Bone marrow (tissue), 2 donors: ENCODE measurements at regions not wholly inside any gene's neighbourhood (a gene's known extent, or its start where the extent isn't known, plus 50 kb on each side); places are given as distances from the start of the nearest gene placed in this dataset.
"Not testable (repeated sequence)": the region's sequence is repeated elsewhere in the genome, so short reads cannot be mapped to it uniquely, and the experiment has no call there.

Experiments
- DNase-seq, 2 donors: peaks; one replicate each; lab custom pipeline; 2025; lab: John Stamatoyannopoulos, UW

DNA sequence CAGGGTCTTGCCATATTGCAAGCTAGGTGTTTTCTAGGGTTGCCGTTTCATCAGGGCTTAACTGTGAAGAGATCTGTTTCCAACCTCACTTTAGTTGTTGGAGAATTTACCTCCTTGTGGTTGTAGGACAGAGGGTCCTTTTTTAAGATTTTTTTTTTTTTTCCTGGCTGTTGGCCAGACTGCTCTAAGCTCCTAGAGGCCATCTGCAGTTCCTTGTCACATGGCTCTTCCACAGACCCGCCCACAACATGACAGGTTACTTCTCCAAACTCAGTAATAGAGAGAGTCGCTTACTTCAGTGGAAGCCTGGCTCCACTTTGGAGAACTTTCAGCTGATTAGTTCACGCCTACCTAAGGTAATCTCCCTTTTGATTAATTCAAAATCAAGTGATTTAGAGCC lies 543.7 kb downstream of the DMRTA1 start:
- DNase-seq, result no peak

DNA sequence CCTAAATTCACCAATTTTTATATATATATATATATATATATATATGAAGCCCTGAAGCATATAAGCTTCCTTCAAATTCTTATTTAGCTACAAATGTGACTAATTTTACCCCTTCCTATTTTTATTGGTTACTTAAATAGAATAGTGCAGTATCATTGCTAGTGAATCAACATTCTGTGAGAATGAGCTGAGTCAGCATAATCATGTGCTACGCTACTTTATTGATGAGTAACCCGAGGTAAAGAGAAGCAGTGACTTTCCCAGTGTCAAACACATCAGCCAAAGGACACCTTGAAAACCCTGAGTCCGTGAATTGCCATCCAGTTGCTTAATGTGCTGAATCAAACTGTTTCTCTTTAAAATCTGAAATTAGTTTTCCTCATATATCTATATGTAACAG lies 546.2 kb downstream of the DMRTA1 start:
- DNase-seq, result no peak

DNA sequence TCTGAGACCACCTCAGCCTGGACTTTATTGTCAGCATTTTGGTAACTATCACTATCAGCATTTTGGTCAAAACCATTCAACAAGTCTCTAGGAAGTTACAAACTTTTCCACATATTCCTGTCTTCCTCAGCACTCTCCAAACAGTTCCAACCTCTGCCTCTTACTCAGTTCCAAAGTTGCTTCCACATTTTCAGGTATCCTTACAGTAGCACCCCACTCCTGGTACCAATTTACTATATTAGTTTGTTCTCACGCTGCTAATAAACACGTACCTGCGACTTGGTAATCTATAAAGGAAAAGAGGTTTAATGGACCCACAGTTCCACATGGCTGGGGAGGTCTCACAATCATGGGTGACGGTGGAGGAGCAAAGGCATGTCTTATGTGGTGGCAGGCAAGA lies 551.3 kb downstream of the DMRTA1 start:
- DNase-seq, result no peak

DNA sequence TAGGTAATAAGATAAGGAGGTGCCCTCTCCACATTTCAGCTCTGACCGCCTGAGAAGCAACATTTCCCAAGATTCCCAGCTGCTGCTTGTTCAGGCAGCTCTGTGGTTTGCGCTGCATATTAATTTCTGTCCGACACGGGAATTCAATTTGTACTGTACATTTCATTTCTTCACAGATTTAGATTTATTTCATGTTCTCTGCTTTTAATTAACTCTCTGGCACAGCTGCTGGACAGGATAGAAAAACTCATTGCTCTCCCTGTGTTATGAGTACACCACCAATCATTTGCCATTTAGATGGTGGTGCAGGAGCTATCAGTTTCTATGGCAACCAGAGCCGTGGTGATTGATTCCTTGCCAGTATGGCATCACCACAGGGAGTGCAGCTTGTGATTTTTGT lies 558.5 kb downstream of the DMRTA1 start:
- DNase-seq, result no peak

DNA sequence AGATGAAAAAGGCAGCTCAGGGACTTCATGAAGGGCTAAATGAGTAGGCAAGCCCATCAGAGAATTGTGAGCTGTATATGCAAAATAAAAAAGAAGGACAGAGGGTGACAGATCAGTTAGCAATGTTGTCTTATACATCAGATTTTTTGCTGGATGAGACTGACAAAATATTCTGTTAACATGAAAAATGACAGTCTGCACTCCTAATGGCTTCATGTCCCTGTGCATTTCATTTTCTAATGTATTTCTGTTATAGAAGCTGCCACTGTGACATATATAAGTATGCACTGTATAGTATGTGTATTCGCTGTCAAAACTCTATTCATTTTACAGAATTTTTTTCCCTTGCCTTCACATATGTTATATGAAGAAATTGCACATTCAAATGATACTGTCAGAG lies 559.5 kb downstream of the DMRTA1 start:
- no peak for DNase-seq

DNA sequence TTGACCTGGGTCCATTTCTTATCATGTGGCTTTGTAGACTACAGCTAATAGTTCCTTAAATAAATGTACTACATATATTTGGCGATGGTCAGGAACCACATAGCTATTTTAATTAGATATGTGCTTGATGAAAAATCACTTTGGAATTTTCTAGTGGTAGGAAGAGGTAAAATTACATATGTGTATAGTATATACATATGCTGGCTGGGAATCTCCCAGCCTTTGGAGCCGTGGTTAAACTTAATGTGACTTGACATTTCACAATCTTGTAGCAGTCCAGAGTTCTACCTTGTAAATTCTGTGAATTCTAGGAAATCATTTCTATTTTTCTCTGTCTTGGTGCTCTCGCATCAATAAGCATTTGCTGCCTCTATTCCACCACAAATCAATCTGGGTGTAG lies 565.0 kb downstream of the DMRTA1 start:
- DNase-seq, result no peak

DNA sequence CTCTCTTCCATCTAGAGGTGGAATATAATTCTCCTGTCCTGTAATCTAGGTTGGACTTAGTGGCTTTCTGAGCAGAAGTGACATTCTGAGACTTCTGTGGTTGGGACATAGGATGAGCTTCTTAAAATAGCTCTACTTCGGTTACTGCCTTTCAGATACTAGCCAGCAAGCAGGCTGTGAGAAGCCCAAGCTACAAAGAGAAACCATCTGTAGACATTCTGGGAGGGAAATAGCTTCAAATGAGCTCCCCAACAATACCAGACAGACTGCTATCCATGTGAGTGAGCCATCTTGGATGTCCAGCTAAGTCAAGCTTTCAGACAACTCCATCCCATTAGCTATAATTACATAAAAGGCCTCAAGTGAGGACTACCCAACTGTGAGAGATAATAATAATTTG lies 568.9 kb downstream of the DMRTA1 start:
- no peak for DNase-seq

DNA sequence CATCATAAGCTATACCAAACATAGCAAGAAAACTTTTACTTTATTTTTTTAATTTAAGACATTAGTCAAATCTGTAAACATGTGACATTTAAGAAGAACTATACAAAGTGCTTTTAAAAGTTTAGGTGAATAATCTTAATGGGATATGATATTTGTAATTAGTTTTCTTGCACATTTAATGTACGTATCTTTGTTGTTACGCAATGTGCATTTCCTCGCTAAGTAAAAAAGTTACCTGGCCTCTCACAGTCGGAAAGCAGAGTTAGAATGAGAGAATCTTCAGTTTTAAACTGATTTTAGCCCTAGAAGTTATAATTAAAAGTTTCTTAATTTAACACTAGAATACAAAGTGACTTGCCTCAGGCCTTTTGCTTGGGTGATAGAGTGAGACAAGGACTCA lies 589.8 kb downstream of the DMRTA1 start:
- no peak for DNase-seq

DNA sequence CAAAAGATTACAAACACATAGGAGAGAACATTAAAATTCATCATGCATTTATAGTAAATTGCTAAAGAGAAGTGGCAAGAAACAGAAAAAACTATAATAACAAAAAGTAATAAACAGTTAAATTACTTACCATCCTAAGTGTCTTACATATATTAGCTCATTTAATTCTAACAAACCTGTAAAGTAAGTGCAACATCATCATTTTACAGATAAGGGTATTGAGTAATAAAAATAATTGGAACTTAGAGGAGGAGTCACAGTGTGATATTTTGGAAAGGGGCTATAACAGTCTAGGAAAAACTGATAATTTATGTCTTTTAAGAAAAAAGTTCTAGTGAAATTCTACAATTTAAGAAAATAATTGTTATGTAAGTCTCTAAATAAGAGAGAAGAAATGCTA lies 592.8 kb downstream of the DMRTA1 start:
- no peak for DNase-seq

DNA sequence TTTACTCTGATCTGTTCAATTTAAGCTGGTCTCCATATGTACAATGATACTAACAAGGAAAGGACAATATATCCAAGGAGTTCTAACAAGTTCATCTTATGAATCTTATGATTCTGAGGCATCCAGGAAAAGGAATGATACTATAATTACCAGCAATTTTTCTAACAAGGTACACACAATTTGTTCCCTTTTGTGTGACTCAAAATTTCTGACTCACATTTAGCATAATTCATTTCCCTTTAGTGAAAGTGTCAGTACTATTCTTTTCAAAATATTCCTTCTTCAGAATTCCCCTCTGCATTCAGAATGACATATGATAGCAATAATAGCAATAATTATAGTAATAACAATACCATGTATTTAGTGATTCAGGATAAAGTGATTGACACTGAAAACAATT lies 594.8 kb downstream of the DMRTA1 start:
- DNase-seq, result no peak

DNA sequence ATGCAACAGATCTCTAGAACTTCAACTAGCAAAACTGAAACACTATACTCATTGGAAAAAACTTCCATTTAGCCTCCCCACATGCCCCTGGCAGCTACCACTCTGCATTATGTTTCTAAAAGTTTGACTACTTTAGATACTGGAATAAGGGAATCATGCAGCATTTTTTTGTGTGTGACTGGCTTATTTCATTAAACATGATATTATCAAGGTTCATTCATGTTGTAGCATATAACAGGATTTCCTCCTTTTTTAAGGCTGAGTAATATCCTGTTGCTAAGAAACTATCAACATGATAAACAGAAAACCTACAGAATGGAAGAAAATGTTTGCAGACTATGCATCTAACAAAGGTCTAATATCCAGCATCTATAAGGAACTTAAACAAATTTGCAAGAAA lies 597.9 kb downstream of the DMRTA1 start:
- no peak for DNase-seq

DNA sequence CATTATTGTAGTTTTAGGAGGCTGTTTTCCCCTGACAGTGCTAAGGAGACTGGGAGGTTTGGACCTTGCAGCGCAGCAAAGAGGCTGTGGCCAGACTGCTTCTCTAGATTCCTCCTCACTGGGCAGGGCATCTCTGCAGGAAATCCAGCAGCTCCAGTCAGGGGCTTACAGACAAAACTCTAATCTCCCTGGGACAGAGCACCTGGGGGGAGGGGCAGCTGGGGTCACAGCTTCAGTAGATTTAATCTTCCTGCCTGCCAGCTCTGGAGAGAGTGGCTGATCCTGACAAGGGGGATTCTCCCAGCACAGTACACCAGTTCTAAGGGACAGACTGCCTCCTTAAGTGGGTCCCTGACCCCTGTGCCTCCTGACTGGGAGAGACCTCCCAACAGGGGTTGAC lies 599.4 kb downstream of the DMRTA1 start:
- DNase-seq, result not testable (repeated sequence)

DNA sequence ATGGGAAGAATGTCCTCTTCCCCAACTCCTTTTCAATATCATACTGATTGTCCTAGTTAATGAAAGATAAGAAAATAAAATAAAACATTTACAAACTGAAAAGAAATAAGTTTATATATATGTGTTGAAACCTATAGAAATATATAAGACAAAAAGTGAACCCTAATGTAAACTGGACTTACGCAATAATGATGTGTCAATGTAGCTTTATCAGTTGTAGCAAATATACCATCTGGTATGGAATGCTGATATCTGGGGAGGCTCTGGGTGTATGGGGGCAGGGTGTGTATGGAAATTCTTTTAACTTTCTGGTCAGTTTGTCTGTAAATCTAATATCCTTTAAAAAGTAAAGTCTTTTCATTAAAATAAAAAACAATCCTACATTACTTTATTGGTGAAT lies 603.9 kb downstream of the DMRTA1 start:
- DNase-seq, result no peak

DNA sequence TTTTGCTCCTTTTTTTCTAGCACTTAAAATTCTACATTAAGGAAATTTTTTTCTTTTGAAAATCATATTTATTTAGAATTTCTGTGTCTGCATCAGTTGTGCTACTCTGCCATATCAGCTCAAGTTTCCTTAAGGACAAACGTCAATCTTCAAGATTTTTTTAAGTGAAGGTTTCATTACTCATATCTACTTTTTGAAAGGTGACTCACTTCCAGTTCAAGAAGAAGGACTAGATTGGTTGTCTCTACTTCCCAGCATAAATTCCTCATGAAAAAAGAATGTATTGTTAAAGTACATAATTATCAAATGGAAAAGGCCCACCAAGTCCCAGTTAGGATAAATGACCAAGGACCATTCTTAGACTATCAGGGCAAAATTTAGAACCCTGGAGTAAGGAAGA lies 626.5 kb downstream of the DMRTA1 start:
- DNase-seq, result no peak

DNA sequence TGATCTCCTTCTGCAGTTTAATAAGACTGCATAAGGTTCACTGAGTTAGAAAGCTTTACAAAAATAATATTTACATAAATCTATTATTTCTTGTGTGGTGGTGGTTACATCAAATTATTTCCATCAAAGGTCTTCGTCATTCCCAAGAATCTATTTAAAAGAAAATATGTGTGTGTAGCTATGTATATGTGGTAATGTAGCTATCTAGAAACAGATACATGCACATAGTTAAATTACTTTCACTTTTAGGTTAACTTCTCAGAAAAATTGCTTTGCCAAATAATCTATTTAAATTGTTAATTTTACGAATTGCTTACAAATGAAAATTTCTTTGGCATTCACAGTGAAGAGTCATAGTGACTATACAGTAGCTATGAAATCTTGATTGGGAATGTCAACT lies 633.2 kb downstream of the DMRTA1 start:
- no peak for DNase-seq

DNA sequence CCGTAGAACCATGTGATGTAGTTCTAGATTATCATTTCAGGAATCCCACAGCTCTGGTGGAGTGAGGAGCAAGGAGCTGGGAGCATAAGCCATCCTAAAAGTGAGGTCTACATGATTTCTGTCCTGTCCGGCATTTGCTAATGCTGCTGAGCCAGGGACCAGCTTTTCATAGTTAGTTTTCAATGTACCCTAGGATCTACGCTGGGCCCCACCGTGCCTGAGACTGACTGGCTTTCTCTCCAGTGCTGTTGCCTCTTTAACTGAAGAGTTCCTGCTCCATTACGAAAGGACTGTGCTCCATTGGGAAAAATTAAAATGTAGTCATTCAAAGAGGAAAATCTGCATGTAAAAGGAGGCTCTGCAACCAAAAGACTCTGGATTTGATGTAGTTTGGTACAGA lies 634.8 kb downstream of the DMRTA1 start:
- no peak for DNase-seq

DNA sequence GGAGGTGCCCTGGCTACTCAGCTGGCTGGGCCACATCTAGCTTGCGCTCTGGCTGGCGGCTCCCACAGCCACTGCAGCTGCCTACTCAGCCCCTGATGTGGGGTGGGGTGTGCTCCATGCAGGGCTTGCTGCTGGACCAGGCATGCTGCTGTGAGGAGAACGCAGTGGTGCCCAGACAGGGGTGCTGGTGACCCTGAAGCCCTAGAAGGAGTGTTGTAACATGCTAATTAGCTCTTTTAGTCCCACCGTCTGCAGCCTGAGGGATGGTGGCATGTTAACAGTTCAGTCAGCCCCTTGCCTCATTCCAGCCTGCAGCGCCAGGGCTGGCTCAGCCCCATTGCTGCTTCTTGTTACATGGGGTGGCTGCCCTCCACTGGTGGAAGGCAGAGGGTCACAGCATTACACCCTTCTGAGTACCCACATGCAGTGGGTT lies 642.3 kb downstream of the DMRTA1 start:
- DNase-seq, result no peak

DNA sequence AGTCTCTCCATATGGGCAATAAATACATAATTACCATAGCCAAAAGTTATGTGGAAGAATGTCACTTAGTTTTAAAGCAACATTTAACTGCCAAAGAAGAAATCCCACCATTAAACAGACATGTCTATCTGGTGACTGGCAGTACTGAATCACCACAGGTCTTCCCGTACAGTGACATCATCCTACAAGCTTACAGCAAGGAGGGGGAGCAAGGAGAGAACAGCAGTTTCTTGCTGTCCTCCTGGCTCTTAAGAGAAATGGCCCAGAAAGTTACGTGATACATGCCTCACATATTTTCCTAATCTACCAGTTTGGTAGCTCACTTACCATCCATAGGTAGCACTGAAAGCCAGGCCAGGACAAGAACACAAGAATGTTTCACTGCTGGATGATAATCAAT lies 671.0 kb downstream of the DMRTA1 start:
- DNase-seq, result no peak

DNA sequence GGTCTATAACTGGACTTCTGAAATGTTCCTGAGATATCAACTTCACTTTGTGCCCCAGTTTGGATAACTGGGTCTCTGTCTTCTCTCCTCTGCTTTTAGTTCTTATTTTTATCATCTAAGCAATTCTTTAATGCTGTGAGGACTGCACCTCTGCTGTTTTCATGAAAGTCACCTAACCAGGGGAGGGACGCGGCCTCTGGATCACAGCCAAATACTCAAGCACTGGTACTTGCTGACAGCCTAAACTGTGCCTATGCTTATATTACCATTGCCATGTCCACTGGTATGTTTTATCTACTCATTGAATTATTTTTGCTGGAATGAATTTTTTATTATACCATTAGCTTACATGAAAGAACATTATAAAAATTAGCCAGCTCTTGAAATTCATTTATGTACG lies 674.0 kb downstream of the DMRTA1 start:
- DNase-seq, result no peak

DNA sequence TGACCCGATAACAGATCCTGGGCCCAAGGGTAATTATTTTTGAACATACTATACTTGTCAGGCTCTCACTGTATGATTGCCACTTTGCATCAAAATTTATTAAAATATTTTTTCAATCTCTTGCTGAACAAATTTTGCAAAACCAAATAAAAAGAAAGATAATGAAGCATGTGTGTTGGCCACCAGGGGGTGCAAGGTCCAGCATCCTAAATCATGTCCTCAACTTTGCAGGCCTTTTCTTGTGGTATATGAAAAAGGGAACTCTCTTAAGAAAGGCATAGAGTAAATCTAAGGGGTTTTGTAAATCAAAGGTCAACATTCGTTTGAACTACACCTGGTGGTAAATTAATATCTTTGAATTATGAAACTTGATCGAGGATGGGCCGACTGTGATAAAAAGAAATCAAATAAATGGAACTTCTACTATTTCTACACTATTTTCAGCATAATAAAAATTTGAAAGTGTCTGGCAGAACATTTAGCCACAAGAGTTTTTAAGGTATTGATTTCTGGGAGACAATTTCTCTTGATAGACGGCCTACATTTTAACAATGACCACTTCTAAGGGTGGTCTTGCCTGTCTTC lies 676.5 kb downstream of the DMRTA1 start:
- no peak for DNase-seq

DNA sequence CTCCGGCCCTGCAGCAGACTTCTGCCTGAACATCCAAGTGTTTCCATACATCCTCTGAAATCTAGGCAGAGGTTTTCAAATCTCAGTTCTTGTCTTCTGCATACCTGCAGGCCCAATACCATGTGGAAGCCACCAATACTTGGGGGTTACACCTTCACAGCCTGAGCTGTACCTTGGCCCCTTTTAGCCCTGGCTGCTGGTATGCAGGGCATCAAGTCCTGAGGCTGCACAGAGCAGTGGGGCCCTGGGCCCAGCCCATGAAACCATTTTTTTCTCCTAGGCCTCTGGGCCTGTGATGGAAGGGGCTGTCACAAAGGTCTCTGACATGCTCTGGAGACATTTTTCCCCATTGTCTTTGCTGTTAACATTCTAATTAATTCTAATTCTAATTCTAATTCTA lies 680.6 kb downstream of the ELAVL2 start:
- no peak for DNase-seq

DNA sequence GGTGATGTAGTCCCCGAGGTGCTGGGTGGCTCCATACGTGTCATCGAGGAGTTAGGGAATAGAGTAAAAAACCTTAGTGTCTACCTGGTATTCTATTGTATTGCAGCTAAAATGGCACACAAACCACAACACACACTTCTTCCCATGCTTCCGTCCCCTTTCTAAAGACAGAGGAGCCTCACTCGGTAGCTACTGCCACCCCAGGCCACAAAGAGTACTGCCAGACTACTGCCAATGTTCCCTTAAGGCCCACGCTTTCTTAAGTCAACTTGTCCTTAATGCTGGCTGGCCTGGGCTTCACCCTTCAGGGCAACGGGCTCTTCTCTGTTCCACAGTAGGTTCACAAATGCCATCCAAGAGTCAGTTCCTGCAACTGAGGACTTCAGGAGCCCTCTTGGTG lies 673.0 kb downstream of the ELAVL2 start:
- no peak for DNase-seq

DNA sequence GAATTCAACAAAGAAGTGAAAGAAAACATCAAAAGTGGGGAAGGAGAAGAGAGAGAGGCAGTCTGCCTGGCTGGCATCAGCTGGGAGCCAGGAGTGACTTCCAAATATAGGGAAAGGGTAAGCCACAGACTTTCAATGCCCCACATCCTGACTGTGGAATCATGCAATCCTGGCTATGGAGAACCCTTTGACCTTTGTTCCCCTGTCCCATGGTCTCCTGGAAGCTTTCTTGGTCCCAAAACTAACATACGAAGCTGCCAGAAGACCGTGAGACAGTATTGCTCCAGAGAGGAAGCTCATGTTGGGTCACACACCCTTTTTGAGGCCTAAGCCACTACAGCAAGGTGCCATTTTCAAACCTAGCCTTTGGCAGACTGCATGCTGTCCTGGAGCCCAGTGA lies 665.5 kb downstream of the ELAVL2 start:
- DNase-seq, result no peak

DNA sequence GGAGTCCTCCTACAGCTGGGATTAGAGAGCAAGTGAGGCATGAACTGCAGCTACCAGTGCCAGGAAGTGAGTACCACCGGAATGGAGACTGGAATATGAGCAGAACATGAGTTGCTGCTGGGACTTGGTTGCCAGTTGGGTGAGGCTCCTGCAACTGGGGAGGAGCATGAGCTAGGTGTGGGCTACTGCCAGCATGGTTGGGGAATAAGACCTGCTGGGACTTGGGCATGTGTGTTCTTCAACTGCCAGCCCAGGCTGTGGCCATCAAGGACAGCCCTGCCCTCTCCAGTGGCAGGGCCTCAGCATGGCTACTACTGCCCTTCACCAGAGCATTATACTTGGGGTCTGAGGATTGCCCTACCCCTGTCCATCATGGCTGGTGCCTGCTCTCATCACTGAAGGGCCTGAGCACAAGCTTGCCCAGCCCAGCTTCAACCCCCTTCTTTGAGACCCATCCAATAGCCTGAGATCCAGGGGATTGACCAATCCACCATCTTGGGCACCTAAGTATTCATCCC lies 665.0 kb downstream of the ELAVL2 start:
- DNase-seq, result no peak

DNA sequence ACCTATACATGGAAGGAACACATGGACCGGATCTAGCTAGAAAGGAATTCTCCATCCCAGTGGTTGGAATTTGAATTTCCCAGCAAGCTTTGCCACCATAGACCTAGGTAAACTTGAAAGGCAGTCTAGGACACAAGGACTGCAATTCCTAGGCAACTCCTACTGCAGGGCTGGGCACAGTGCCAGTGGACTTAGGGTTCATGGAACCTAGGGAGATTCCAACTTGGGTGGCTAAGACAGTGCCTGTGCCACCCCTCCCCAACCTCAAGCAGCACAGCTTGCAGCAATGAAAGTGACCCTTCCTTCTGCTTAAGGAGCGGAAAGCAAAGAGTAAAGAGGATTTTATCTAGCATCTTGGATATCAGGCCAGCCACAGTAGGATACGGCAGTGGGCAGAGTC lies 663.3 kb downstream of the ELAVL2 start:
- DNase-seq, result no peak
